H9 (cell line): ENCODE measurements at regions not wholly inside any gene's neighbourhood (a gene's known extent, or its start where the extent isn't known, plus 50 kb on each side); places are given as distances from the start of the nearest gene placed in this dataset.

Experiments
- DNase-seq: peaks from one replicate; pipeline ENCODE4 v3.0.0-alpha.2; 2017
- H2AFZ ChIP-seq: one replicate; pipeline ENCODE4 v1.6.1; 2013; ENCODE audit warnings: mild to moderate bottlenecking, low read length, control low read depth, moderate library complexity
- H2AK5ac ChIP-seq: 2 replicates; pipeline ENCODE4 v1.6.1; 2013; ENCODE audit warnings: low read length, control low read depth, mixed read lengths; ENCODE audit not compliant: insufficient read length
- H2BK120ac ChIP-seq: one replicate; pipeline ENCODE4 v1.6.1; 2013; ENCODE audit warnings: low read depth, mild to moderate bottlenecking, low read length, control low read depth, inconsistent platforms; ENCODE audit not compliant: poor library complexity, severe bottlenecking
- H2BK12ac ChIP-seq: 2 replicates; pipeline ENCODE4 v1.6.1; 2013; ENCODE audit warnings: low read length, control low read depth, mixed read lengths, low read depth; ENCODE audit not compliant: insufficient read length
- H2BK15ac ChIP-seq: 2 replicates; pipeline ENCODE4 v1.6.1; 2013; ENCODE audit warnings: low read depth, low read length, control low read depth
- H2BK20ac ChIP-seq: one replicate; pipeline ENCODE4 v1.6.1; 2013; ENCODE audit warnings: low read depth, mild to moderate bottlenecking, low read length, control low read depth, inconsistent platforms; ENCODE audit not compliant: poor library complexity, severe bottlenecking
- H2BK5ac ChIP-seq: 2 replicates; pipeline ENCODE4 v1.6.1; 2013; ENCODE audit warnings: low read length, control low read depth, mixed read lengths; ENCODE audit not compliant: insufficient read length
- H3K14ac ChIP-seq: 2 replicates; pipeline ENCODE4 v1.6.1; 2013; ENCODE audit warnings: low read length, control low read depth; ENCODE audit not compliant: insufficient read depth
- H3K18ac ChIP-seq: 2 replicates; pipeline ENCODE4 v1.6.1; 2013; ENCODE audit warnings: low read depth, mild to moderate bottlenecking, mixed read lengths, low read length, control low read depth; ENCODE audit not compliant: insufficient read length
- H3K23ac ChIP-seq: 2 replicates; pipeline ENCODE4 v1.6.1; 2013; ENCODE audit warnings: low read length, control low read depth, mixed read lengths, low read depth; ENCODE audit not compliant: insufficient read length
- H3K23me2 ChIP-seq: 2 replicates; pipeline ENCODE4 v1.6.1; 2013; ENCODE audit warnings: low read depth, mild to moderate bottlenecking, mixed read lengths, low read length, control low read depth; ENCODE audit not compliant: insufficient read length, poor library complexity, severe bottlenecking
- H3K27ac ChIP-seq: 2 replicates; pipeline ENCODE4 v1.5.1; 2013; ENCODE audit warnings: low read length, control low read depth, mixed read lengths, low read depth; ENCODE audit not compliant: insufficient read length
- H3K27me3 ChIP-seq: 2 replicates; pipeline ENCODE4 v1.6.1; 2013; ENCODE audit warnings: low read length, control low read depth, inconsistent platforms; ENCODE audit not compliant: insufficient read depth
- H3K4ac ChIP-seq: 2 replicates; pipeline ENCODE4 v1.6.1; 2013; ENCODE audit warnings: low read depth, mild to moderate bottlenecking, control low read depth, inconsistent platforms, low read length, moderate library complexity
- H3K4me1 ChIP-seq: 2 replicates; pipeline ENCODE4 v1.6.1; 2013; ENCODE audit warnings: low read length, control low read depth, inconsistent platforms; ENCODE audit not compliant: insufficient read depth
- H3K4me2 ChIP-seq: 2 replicates; pipeline ENCODE4 v1.6.1; 2013; ENCODE audit warnings: low read length, control low read depth, mixed read lengths; ENCODE audit not compliant: insufficient read length, insufficient read depth
- H3K56ac ChIP-seq: 2 replicates; pipeline ENCODE4 v1.6.1; 2013; ENCODE audit warnings: low read depth, mild to moderate bottlenecking, mixed read lengths, low read length, control low read depth; ENCODE audit not compliant: insufficient read length
- H3K79me1 ChIP-seq: 2 replicates; pipeline ENCODE4 v1.6.1; 2013; ENCODE audit warnings: low read depth, mild to moderate bottlenecking, moderate library complexity, low read length, control low read depth, inconsistent platforms; ENCODE audit not compliant: insufficient read depth, poor library complexity, severe bottlenecking
- H3K79me2 ChIP-seq: 2 replicates; pipeline ENCODE4 v1.6.1; 2013; ENCODE audit warnings: low read length, control low read depth, inconsistent platforms; ENCODE audit not compliant: insufficient read depth
- H3K9ac ChIP-seq: 2 replicates; pipeline ENCODE4 v1.6.1; 2013; ENCODE audit warnings: low read length, control low read depth, mixed read lengths; ENCODE audit not compliant: insufficient read length; ENCODE audit errors: extremely low read depth
- H3K9me3 ChIP-seq: one replicate; pipeline ENCODE4 v1.6.1; 2013; ENCODE audit warnings: low read depth, low read length, inconsistent platforms; ENCODE audit not compliant: control insufficient read depth
- H3T11ph ChIP-seq: one replicate; pipeline ENCODE4 v1.6.1; 2013; ENCODE audit warnings: mild to moderate bottlenecking, low read length, control low read depth, inconsistent platforms
- H4K20me1 ChIP-seq: one replicate; pipeline ENCODE4 v1.6.1; 2013; ENCODE audit not compliant: control insufficient read depth, insufficient read length, insufficient read depth
- H4K5ac ChIP-seq: 2 replicates; pipeline ENCODE4 v1.6.1; 2013; ENCODE audit warnings: low read depth, mild to moderate bottlenecking, mixed read lengths, low read length, control low read depth; ENCODE audit not compliant: insufficient read length
- H4K8ac ChIP-seq: replicated peaks from 2 replicates; pipeline ENCODE4 v1.6.1; 2013; ENCODE audit warnings: low read length, control low read depth, mixed read lengths, low read depth; ENCODE audit not compliant: insufficient read length
- H4K91ac ChIP-seq: 2 replicates; pipeline ENCODE4 v1.6.1; 2013; ENCODE audit warnings: low read depth, mild to moderate bottlenecking, moderate library complexity, mixed read lengths, low read length, control low read depth; ENCODE audit not compliant: insufficient read length
- H3K27ac Mint-ChIP-seq, 3 experiments: 2 replicates in 2 of 3; 3 replicates in 1 of 3; pipeline ENCODE4 v1.8.0; 2020 to 2021; ENCODE audit warnings: mixed read lengths in 3 of 3, mild to moderate bottlenecking in 1 of 3, moderate library complexity in 1 of 3
- H3K27me3 Mint-ChIP-seq: 2 replicates; pipeline ENCODE4 v1.8.0; 2021; ENCODE audit warnings: low read depth, mild to moderate bottlenecking, moderate library complexity, mixed read lengths
- H3K36me3 Mint-ChIP-seq, 3 experiments: 2 replicates in 2 of 3; 3 replicates in 1 of 3; pipeline ENCODE4 v1.8.0; 2020 to 2021; ENCODE audit warnings: low read depth in 3 of 3, mixed read lengths in 3 of 3; ENCODE audit not compliant: insufficient read depth in 1 of 3
- H3K4me1 Mint-ChIP-seq, 2 experiments: 2 replicates each; pipeline ENCODE4 v1.8.0; 2020; ENCODE audit warnings: mixed read lengths in 2 of 2
- H3K4me3 Mint-ChIP-seq, 2 experiments: 2 replicates in 1 of 2; 3 replicates in 1 of 2; pipeline ENCODE4 v1.8.0; 2020 to 2021; ENCODE audit warnings: mild to moderate bottlenecking in 2 of 2, mixed read lengths in 2 of 2, moderate library complexity in 1 of 2
- H3K9me3 Mint-ChIP-seq, 2 experiments: 2 replicates in 1 of 2; 3 replicates in 1 of 2; pipeline ENCODE4 v1.8.0; 2020; ENCODE audit warnings: mild to moderate bottlenecking in 2 of 2, mixed read lengths in 2 of 2, moderate library complexity in 1 of 2
- CTCF ChIP-seq: fragments of 200-600 bp; sonication (generic); conservative IDR thresholded peaks from 3 replicates; pipeline ENCODE4 v1.8.0; 2021; ENCODE audit warnings: antibody characterized with exemption, mild to moderate bottlenecking
- WGBS: extraction: QIAGEN DNeasy Blood & Tissue Kit; methylation state at CpG from one replicate; pipeline ENCODE4 v1.1.7; 2013; ENCODE audit warnings: missing lambda C conversion rate, low lambda C conversion rate, mixed read lengths; ENCODE audit not compliant: insufficient read length; ENCODE audit errors: extremely low coverage; 5-methylcytosine and 5-hydroxymethylcytosine counted together

DNA sequence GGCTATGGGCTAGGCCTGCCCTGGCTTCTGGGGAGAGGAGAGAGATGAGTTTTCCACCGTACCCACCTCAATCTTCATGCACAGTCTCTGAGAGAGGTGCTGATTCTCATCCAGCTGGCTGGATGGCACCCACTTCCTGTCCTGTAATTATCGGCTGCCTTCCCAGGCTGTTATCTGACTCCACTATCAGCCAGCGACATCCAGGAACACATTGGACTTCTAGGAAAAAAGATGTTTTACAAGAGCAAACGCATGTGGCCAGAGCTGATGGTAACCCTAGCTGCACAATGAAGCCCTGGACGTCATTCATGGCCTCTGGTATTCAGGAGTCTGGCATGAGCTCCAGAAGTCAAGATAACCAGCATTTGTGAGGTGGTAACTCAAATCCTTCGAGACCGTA, 137.4 kb downstream of the EHF start:
- H2BK12ac ChIP-seq = no peak overlapping the region
- H3K14ac ChIP-seq = no peak overlapping the region
- no peak overlapping the region for H2AK5ac ChIP-seq
- no peak overlapping the region for H3K18ac ChIP-seq
- H3K27ac ChIP-seq = no peak overlapping the region
- H4K8ac ChIP-seq = no peak overlapping the region
- no peak overlapping the region for H3K23ac ChIP-seq
- H3T11ph ChIP-seq = no peak overlapping the region
- H3K4me2 ChIP-seq = no peak overlapping the region
- no peak overlapping the region for H4K91ac ChIP-seq
- no peak overlapping the region for H3K56ac ChIP-seq
- no peak overlapping the region for H3K27ac Mint-ChIP-seq
- no peak overlapping the region for H2BK120ac ChIP-seq
- H2BK20ac ChIP-seq = no peak overlapping the region
- no peaks in the 10 kb centered on the region for H3K79me2 ChIP-seq
- TF ChIP-seq CTCF = no peak
- no peaks in the 10 kb centered on the region for H3K79me1 ChIP-seq
- no peak overlapping the region for H3K4me3 Mint-ChIP-seq
- H3K36me3 Mint-ChIP-seq = peaks cover 7 to 26% (median 23%) of the 10 kb centered on the region in 3 experiments; a peak in 6 of 7 replicates
- no peak overlapping the region for H4K5ac ChIP-seq
- H3K27me3 Mint-ChIP-seq = no peaks in the 10 kb centered on the region
- no peak overlapping the region for H2BK15ac ChIP-seq
- no peak overlapping the region for H2AFZ ChIP-seq
- no CpG with 5 or more reads among the region's 7 CpGs for WGBS
- H3K4me1 Mint-ChIP-seq = no peaks in the 10 kb centered on the region
- DNase-seq = no peak
- H3K27me3 ChIP-seq = no peaks in the 10 kb centered on the region
- no peaks in the 10 kb centered on the region for H4K20me1 ChIP-seq
- no peaks in the 10 kb centered on the region for H3K9me3 ChIP-seq
- H3K9me3 Mint-ChIP-seq = peaks cover 5 to 8% of the 10 kb centered on the region in 2 experiments; a peak in 3 of 5 replicates
- H2BK5ac ChIP-seq = no peak overlapping the region
- no peaks in the 10 kb centered on the region for H3K4me1 ChIP-seq
- no peak overlapping the region for H3K9ac ChIP-seq
- H3K4ac ChIP-seq = no peak overlapping the region
- H3K23me2 ChIP-seq = no peaks in the 10 kb centered on the region
